GM23338 (cell line): ENCODE measurements at regions not wholly inside any gene's neighbourhood (a gene's known extent, or its start where the extent isn't known, plus 50 kb on each side); places are given as distances from the start of the nearest gene placed in this dataset.

ENCODE experiments used
- CTCF ChIP-seq, 2 experiments: fragments of 200-600 bp in 1 of 2; sonication (generic) in 1 of 2; conservative IDR thresholded peaks; 2 replicates each; pipeline versions ENCODE4 v1.5.1 to v1.6.1; 2016 to 2017; ENCODE audit warnings: antibody characterized with exemption in 2 of 2, low read depth in 2 of 2, mild to moderate bottlenecking in 2 of 2, moderate library complexity in 1 of 2
- EZH2 ChIP-seq: fragments of 200-600 bp; sonication (generic); IDR thresholded peaks from one replicate; pipeline ENCODE4 v1.8.0; 2017; ENCODE audit warnings: antibody characterized with exemption, mild to moderate bottlenecking, low read depth; ENCODE audit not compliant: unreplicated experiment
- EZH2phosphoT487 ChIP-seq: fragments of 200-600 bp; sonication (generic); IDR thresholded peaks from one replicate; pipeline ENCODE4 v1.8.1; 2018; ENCODE audit warnings: antibody characterized with exemption; ENCODE audit not compliant: unreplicated experiment
- POLR2AphosphoS5 ChIP-seq: IDR thresholded peaks from 2 replicates; pipeline ENCODE4 v1.6.1; 2016; ENCODE audit warnings: antibody characterized with exemption, low read depth

DNA sequence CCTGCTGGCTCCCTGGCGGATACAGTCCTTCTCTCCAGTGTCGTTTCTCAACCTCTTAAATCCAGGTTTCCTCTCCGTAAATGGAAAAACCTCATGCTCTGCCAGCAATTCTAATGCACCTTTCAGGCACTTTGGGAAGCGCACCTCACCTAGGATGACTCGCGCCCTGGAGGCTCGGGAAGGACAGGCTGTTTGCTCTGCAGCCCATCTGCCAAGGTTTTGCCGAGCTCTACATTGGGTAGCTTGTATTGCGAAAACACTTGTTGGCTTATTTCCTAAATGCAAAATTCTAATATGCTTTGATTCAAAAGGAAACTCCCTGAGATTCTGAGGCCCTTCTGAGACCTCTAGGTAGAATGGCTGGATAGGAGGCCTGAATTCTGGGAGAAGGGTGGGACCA is 102.6 kb upstream of the MLN start:
- TF ChIP-seq CTCF (conservative IDR thresholded peaks at IDR 0.05; ENCODE audit: low read depth in 2 of 2) = no peak
- no peak for TF ChIP-seq EZH2
- TF ChIP-seq POLR2AphosphoS5 = no peak
- TF ChIP-seq EZH2phosphoT487 = no peak
